Lower leg skin (tissue), 3 donors: ENCODE measurements at regions not wholly inside any gene's neighbourhood (a gene's known extent, or its start where the extent isn't known, plus 50 kb on each side); places are given as distances from the start of the nearest gene placed in this dataset.

Source experiments
- CTCF ChIP-seq, 3 donors: fragments of 450-650 bp; IDR thresholded peaks; one replicate each; pipeline ENCODE4 v1.5.1; 2016; ENCODE audit warnings: antibody characterized with exemption in 3 of 3, mild to moderate bottlenecking in 3 of 3, moderate library complexity in 2 of 3
- POLR2A ChIP-seq, 2 donors: fragments of 450-650 bp; IDR thresholded peaks; one replicate each; pipeline ENCODE4 v1.6.1; 2016 to 2017; ENCODE audit warnings: antibody characterized with exemption in 2 of 2, mild to moderate bottlenecking in 1 of 2, moderate library complexity in 1 of 2

GRCh38 chr20:55229451-55229850 is 754.1 kb downstream of the DOK5 start:
- TF ChIP-seq CTCF (IDR thresholded peaks at IDR 0.05) (no peak), POLR2A (IDR thresholded peaks at IDR 0.05) (no peak)
